NB4 (cell line): ENCODE measurements at regions not wholly inside any gene's neighbourhood (a gene's known extent, or its start where the extent isn't known, plus 50 kb on each side); places are given as distances from the start of the nearest gene placed in this dataset.

ENCODE experiments used
- DNase-seq: peaks from one replicate; pipeline ENCODE4 v3.0.0; 2010; ENCODE audit warnings: low read depth
- H3K4me3 ChIP-seq: one replicate; pipeline ENCODE4 v1.5.1; 2011; ENCODE audit warnings: mild to moderate bottlenecking, low read depth, low read length, moderate library complexity
- MYC ChIP-seq: IDR thresholded peaks from 2 replicates; pipeline ENCODE4 v1.6.1; 2011; ENCODE audit warnings: low read depth, low read length
- POLR2A ChIP-seq: IDR thresholded peaks from 2 replicates; pipeline ENCODE4 v1.6.1; 2011; ENCODE audit warnings: mild to moderate bottlenecking; ENCODE audit not compliant: insufficient read length; ENCODE audit errors: extremely low read depth
- TF ChIP-seq, protein P1 (sequence below): IDR thresholded peaks from one replicate; pipeline ENCODE4 v1.5.1; 2012; ENCODE audit warnings: low read depth, low read length
- TF ChIP-seq, protein P2 (sequence below): IDR thresholded peaks from 2 replicates; pipeline ENCODE4 v1.6.1; 2011; ENCODE audit warnings: low read depth, low read length

DNA sequence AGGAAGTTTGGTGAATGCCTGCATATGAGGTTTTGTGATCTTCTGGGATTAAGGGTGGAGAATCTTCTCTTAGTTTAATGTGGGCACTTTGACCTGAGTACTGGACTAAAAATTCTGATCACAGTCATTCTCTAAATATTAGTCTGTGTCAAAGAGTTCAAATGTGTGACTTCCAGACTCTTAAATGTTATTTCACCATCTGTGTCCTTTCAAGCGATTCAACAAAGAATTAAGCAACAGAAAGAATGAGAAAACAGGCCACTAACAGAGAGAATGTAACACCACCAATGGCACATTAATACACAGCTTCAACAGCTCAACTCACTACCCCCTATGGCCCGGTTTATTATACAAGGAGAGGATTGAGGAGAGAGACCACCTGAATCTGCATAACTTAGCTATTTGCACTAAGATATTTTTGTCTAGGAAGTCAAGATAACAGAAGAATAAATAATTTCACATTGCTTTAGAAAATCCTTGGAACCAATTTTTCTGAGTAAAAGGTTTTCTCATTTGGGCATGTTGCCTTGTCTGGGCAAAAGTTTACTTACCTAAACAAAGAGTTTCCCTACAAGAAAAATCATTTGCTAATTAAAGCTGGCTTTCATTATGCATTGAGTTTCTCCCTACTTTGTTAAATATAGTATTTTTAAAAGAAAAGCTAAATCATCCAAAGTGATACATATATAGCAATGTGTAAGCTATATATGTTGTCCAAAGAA, 1313.7 kb downstream of the NCAM2 start:
- DNase-seq, result no peak
- TF ChIP-seq MYC (no peak), POLR2A (no peak)
- TF ChIP-seq, protein P1, sequence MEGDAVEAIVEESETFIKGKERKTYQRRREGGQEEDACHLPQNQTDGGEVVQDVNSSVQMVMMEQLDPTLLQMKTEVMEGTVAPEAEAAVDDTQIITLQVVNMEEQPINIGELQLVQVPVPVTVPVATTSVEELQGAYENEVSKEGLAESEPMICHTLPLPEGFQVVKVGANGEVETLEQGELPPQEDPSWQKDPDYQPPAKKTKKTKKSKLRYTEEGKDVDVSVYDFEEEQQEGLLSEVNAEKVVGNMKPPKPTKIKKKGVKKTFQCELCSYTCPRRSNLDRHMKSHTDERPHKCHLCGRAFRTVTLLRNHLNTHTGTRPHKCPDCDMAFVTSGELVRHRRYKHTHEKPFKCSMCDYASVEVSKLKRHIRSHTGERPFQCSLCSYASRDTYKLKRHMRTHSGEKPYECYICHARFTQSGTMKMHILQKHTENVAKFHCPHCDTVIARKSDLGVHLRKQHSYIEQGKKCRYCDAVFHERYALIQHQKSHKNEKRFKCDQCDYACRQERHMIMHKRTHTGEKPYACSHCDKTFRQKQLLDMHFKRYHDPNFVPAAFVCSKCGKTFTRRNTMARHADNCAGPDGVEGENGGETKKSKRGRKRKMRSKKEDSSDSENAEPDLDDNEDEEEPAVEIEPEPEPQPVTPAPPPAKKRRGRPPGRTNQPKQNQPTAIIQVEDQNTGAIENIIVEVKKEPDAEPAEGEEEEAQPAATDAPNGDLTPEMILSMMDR, result no peak
- TF ChIP-seq, protein P2, sequence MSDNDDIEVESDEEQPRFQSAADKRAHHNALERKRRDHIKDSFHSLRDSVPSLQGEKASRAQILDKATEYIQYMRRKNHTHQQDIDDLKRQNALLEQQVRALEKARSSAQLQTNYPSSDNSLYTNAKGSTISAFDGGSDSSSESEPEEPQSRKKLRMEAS, result no peak
- no peak overlapping the region for H3K4me3 ChIP-seq

DNA sequence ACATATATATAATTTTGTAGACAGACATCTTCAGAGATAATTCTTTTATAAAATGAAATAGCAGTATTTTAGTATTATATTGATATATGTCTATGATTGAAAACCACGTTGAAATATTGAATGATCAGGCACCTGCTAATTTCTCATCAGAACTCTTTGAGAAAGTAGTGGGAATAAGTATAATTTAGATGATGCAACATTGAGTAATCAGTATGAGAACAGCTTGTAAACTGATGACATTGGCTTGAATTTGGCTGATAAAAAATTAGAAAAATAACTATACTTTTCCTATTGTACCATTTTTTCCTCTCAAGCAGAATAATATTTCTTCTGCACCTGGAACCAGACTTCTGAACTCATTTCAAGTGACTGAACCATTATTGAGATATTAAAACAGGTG, 1316.8 kb downstream of the NCAM2 start:
- DNase-seq, result no peak
- TF ChIP-seq, protein P1, result no peak
- no peak for TF ChIP-seq MYC
- TF ChIP-seq, protein P2, result no peak
- TF ChIP-seq POLR2A, result no peak
- no peak overlapping the region for H3K4me3 ChIP-seq

DNA sequence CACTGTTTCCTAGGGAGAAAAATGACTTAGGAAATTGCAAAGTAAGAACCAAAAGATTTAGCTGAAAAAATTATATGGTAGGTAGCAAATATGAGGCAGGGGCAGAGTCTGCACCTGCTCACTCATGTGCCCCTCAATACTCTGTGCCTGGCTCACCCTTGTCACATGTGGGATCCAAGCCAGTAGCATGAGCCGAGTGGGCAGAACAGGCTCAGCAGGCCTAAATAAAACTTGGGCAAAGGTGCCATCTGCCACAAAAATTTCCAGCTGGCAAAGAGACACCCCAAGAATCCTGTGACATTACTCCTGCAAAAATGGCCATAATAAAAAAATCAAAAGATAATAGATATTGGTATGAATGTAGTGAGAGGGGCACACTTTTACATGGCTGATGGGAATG, 1321.2 kb downstream of the NCAM2 start:
- no peak for DNase-seq
- TF ChIP-seq MYC, result no peak
- TF ChIP-seq, protein P2, result no peak
- no peak for TF ChIP-seq POLR2A
- TF ChIP-seq, protein P1, result no peak
- no peak overlapping the region for H3K4me3 ChIP-seq

DNA sequence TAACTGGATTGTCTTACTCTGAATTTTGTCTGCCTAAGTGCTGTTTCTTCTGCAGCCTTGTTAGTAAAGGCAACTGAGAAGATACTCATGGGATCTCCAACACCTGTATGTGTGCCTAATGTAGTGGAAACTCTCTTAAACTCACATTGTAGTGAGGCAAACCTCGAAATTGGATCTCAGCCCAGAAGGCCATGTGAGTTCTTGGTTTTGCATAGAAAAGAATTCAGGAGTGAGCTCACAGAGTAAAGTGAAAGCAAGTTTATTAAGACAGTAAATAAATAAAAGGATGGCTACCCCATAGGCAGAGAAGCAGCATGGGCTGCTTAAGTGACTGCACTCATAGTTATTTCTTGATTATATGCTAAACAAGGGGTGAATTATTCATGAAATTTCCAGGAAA, 1344.7 kb downstream of the NCAM2 start:
- no peak for DNase-seq
- TF ChIP-seq MYC (no peak), POLR2A (no peak)
- TF ChIP-seq, protein P2, result no peak
- TF ChIP-seq, protein P1, result no peak
- no peak overlapping the region for H3K4me3 ChIP-seq

DNA sequence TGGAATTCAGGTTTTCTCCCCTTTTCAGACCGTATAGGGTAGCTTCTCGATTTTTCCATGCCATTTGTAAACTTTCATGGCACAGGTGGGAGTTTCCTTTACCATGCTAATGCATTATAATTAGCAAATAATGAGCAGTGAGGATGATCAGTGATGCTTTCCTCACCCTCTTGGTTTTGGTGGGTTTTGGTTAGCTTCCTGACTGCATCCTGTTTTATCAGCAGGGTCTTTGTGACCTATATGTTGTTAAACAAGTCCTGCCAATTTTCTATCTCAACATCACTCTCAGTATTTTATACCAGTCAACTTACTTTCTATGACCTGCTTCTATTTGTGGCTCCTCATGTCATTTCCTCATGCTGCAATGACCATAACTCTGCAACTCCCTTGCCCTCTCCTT, 1345.1 kb downstream of the NCAM2 start:
- DNase-seq, result no peak
- TF ChIP-seq, protein P1, result no peak
- no peak for TF ChIP-seq MYC
- TF ChIP-seq POLR2A, result no peak
- TF ChIP-seq, protein P2, result no peak
- H3K4me3 ChIP-seq, result no peak overlapping the region
